ENCODE measurements at regions not wholly inside any gene's neighbourhood (a gene's known extent, or its start where the extent isn't known, plus 50 kb on each side); places are given as distances from the start of the nearest gene placed in this dataset.

DNA sequence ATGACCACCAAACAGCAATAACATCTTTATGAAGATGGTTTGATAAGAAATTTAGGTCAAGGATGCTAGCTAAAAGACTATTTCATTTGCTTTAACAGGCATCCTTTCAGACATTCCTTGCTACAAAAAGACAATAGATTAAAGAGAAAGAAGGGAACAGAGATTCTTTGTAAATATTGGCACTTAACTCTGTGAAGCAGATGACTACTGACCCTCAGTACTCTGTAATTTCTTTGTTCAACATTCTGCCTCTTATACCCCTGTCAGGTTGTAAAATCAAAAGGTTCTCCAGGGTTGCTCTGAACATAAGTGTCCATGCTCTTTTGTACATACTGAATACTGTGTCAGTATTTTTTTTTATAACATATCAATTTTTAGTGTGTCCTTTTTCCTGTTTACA is 610.6 kb upstream of the GRAMD2B start:
- intact Hi-C loops (cut with micrococcal nuclease): no loop called here

DNA sequence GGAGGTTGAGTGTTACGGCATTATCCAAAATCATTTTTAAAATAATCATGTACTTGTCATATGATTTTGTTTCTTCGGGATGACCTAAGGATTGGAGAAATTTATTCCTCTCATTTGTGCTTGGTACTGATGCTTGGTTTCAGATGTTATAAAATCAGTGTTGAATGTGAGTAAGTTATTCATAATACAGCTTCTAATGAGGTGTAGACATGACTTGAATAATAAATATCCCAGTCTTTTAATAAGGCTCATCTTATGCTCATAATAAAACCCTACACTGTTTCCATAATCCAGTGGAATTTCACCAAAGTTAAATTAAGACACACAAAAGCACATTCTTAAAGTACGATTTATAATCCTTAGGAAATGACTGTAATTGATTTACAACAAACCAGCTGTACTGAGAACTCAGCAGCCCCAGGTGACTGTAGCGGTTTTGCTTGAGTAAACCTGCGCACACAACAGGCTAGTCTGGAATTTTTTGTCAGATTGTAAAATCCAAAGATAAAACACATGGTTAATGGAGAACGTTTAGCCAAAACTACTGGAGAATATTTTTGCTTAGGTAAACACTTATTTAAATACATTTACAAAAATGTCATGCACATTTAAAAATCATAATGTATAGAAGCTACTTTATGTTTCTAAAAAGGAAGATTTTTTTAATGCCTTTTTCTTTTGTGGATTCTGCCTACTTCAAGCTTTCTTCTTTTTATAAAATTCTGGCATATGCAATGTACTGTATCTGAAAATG is 609.8 kb upstream of the GRAMD2B start:
- intact Hi-C loops (cut with micrococcal nuclease): no loop called here

DNA sequence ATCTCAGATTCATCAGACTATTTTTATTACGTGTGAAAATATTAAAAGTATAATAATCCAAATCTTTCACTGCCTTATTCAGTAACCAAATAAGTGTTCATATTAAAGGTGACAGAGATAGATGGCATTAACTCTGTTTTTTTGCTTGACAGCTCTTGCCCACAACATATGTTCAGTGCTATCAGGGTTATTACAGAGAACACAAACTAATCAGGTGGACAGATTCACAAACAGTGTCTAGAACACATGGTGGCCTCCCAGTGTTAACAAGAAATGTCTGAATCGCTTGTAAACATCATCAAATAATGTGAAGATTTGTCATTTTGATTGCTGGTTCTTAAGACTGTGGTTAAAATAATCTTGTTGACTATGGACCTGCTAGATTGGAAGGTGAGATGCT is 609.1 kb upstream of the GRAMD2B start:
- intact Hi-C loops (cut with micrococcal nuclease): no loop called here

DNA sequence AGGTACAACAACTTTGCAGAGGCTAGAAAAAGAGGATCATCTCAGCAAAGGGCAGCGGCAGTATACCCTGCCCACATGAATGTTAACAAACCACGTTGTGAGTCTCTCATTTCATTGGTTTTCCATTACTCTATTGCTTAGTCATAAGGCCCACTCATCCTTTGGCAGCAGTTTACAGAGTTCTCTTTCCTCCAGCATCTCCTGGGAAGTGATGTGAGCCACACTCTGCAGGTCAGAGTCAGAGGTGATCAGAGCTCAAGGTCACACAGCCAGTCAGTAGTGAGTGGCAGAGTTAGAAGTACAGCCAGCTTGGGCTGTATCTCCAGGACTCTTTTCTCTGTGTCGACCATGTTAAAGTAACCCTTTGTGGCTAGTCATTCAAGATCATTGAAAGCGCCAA is 599.6 kb upstream of the GRAMD2B start:
- intact Hi-C loops (cut with micrococcal nuclease): no loop called here

DNA sequence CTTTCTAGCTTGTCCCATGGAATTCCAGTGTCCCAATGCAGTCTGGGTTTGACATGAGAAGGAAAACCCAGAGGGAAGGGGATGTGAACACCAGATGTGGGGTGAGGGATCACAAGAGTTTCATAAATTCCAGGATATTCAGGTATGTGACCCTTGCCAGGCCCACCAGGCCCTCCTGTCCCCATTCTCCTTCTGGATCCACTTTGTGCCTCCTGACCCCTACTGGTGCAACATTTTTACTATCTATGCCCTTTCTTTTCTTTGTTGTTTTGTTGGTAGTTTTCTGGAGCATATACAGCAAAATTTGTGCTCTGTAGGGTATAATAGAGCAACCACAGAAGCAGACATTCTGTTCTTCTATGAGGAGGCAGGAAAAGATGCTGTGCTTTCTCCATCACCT is 597.0 kb upstream of the GRAMD2B start:
- intact Hi-C loops (cut with micrococcal nuclease): no loop called here

DNA sequence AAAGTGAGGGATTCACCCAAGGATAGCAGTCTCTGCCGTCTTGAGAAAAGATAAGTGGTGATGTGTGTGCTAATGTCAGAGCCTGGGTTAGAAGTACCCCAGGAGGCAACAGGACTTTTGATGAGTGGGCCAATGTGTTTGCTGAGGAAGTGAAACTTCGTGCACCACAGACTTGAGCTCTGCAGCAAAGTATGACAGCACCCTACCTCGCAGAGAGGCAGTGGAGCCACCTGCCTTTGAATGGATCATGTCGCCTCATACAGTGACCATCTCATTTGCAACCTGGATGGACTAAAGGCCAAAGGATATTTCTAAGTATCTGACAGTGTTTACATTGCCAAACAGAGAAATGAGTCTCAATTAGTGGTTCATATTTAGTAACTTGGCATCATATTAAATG is 593.9 kb upstream of the GRAMD2B start:
- intact Hi-C loops (cut with micrococcal nuclease): no loop called here

DNA sequence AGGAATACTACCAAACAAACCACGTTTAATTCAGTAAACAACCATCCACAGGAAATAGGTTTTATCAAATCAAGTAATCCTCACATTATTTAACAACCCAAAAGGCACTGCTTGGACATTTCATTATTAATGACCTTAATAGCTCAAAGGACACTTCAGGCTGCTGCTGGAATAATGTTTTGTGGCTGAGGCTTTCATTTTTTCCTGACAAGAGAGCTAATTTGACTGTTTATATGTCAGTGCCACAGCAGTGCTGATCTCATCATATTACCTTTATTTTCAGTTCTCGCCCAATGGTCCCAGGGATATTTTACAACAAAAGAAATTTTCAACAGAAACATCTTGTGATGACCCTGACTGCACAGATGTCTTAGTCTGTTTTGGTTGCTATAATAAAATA is 589.8 kb upstream of the GRAMD2B start:
- intact Hi-C loops (cut with micrococcal nuclease): no loop called here

DNA sequence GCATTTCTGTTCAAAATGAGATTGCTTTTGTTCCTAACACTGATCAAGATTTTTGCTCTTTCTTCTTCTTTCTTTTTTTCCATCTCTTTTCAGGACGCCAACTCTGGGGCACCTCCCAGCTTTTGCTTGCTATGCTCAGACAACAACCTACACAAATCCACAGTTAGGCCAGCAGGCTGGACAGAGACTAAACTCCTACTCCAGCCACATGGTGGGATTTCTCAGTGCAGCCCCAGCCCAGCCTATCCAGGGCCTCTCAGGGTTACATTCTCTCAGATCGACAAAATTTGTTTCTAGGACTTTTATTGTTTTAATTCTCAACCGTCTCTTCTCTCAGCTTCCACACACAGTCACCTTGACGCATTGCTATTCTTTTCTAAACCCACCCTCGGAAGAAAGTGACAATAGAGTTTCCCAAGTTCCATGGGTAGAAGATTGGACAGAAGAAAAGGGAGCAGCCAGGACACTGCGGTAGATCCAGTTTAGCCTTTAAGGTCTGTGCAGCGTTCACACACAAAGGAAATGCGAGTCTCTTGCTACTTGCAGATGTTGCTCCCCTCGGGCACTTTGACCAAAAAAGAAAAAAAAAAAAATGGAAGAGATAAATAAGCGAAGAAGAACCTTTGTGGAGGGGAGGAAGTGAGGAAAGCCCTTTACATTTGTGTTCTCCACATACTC is 588.6 kb upstream of the GRAMD2B start:
- intact Hi-C loops (cut with micrococcal nuclease): loop anchor here (1.0 kb wide), 1 partner anchor 14 kb away; no protein-coding TSS in a partner anchor

DNA sequence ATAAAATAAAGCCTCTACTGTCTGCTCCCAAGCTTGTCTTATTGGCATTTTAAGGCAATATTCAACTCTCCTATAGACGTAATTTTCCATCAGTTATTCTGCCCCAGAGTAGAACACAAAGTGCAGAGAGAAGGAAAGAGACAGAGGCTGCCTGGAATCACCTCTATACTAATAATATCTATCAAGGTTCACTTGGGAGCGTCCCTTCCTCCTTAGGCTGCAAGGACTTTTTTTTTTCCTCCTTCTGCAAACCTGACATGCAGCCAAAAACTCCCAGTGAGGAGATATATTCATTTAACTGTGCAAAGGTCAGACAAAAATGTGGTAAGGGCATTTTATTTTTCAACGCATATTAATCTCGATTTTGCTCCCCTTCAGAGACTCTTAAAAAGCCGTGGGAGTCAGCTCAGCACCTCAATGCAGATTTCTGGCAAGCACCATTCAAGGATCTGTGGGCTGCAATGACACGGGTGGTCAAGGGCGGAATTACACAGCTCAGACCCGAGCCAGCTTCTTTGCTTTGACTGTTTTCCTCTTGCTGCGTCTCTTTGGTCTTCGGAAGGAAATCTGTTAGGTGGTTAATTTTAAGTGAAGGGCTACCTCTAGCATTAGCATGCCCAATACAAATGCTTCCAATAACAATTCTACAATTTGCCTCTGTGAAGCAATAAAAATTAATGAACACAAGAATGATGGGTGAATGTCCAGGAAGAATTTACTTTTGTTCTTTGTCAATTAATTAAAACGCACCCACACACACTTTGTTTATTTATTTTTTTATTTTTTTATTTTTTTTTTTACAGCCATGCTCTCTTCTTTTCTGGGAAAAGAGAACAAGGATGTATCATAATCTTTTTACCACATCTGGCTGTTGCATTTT is 587.7 kb upstream of the GRAMD2B start:
- intact Hi-C loops (cut with micrococcal nuclease): no loop called here

DNA sequence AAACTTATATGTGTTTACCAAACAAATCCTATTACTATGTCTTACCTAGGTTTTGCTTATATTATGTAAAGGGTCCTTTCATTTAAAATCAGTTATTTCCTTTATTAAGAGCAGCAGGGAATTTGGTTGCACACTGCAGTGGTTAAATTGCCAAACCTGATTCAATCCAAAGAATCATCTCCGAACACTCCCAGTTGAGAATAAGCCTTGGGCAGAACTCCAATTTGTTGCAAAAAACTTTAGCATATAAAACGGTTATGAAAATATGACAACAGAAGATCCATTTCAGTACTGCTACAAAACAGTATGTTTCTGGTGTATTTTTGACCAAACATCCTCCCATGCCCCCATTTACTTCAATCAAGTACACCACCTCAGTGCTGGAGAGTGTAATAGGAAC is 587.0 kb upstream of the GRAMD2B start:
- intact Hi-C loops (cut with micrococcal nuclease): no loop called here

DNA sequence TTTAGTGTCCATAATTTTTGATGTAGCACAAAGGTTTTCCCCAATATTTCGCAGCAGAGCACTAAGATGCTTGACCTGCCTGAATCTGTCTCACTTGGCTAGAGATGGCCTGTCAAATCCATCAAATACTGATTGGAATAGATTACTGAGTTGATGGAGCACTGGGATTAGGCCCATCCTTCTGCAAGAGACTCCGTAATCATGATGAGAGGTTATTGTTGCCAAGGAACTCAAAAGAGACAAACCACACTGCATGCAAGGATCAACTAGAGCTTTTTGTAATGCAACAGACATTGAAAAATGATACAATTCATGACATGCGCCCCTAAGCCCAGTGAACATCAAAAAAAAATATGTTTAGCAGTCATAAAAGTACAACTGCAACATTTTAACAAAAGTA is 585.3 kb upstream of the GRAMD2B start:
- intact Hi-C loops (cut with micrococcal nuclease): no loop called here

DNA sequence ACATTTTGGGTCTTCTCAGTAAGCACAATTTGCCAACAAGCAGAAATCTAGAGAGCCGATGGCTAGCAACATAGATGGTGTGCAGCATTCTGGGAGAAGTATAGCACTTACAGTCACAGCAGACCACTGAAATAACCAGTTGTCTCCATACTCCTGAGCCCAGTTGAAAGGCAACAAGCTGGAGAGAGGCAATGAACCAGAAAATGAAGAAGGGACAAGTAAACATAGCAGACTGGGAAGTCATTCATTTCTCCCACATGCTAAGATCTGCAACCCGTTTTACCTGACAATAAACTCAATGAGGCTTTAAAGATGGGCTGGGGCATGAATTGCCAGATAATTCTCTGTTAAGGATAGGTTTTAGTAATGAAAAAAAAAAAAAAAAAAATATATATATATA is 575.6 kb upstream of the GRAMD2B start:
- intact Hi-C loops (cut with micrococcal nuclease): no loop called here

DNA sequence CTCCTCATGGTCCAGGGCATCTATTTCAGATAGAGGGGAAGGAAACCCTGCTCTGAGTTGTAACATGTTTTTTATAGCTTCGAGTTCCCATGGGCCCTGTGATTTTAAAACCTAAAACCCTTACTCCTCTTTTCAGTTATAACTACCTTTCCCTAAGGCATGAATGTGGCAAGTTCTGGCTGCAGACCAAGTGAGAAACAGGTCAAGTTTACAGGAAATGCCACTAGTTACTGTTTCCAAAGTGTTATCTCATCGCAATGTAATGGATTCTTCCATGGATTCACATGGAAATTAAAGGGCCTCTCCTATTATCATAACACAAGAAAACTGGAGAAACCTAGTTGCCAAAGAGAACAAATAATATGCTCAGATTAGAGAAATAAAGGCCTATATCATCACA is 574.5 kb upstream of the GRAMD2B start:
- intact Hi-C loops (cut with micrococcal nuclease): loop anchor here (1.0 kb wide), 1 partner anchor 14 kb away; no protein-coding TSS in a partner anchor

DNA sequence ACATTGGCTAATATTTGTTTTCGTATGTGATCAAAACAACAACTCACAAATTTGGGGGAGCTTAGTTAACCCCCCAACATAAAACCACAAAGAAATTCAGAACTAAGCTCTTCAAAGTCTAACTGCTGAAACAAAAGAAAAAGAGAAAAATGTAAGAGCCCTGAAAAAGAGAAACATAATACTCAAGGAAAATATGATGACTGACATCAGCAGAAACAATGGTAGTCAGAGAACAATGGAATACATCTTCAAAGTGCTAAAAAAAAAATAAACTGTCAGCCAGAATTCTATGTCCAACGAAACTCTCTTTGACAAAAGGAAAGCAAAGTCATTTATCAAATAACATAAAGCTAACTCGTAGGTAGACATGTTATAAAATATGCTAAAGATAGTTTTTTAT is 566.3 kb upstream of the GRAMD2B start:
- intact Hi-C loops (cut with micrococcal nuclease): no loop called here

DNA sequence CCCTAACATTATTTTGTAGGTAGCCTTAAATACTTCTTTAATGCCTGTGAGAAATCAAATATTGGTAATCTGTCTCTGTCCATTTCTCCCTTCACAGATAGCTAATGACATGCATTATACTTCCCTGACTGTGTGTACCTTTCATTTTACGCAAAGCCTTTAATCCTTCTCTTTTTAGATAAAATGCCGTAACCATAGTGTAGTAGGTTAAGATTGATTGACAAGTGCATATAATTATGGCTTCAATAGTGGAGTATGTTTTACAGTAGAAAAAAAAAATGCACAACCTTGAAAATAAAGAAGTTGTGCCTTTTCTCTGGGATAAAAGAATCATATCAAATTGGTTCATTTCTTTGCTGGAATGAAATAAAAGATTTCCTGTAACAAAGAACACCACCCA is 559.6 kb upstream of the GRAMD2B start:
- intact Hi-C loops (cut with micrococcal nuclease): no loop called here

DNA sequence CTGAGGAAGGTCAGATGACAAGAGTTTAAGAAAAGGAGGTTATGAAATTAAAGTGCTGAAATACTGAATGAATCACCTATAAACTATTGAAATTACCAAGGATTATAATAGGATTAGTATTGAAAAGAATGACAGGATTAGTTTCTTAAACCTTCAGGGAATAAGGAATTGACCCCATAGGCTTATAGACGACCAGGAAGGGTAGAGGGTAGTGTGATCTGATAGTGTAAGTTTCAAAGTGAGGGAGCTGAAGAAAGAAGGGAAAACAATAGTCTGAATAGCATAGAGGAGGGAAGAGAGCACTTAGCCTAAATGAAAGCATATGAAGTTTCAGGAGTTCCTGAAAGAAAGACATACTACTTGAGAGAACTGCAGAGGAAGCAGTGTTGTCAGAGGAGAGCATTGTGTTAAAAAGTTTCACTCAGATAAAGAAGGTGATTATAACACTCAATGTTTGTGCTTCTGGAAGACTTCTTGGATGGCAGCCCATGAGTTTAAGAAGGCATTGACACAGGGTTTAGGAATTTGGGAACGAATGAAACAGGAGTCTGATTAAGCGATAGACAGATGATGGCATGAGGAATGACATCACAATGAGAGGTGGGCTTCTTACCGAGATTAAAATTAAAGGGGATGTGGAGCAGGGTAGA is 557.9 kb upstream of the GRAMD2B start:
- intact Hi-C loops (cut with micrococcal nuclease): no loop called here

DNA sequence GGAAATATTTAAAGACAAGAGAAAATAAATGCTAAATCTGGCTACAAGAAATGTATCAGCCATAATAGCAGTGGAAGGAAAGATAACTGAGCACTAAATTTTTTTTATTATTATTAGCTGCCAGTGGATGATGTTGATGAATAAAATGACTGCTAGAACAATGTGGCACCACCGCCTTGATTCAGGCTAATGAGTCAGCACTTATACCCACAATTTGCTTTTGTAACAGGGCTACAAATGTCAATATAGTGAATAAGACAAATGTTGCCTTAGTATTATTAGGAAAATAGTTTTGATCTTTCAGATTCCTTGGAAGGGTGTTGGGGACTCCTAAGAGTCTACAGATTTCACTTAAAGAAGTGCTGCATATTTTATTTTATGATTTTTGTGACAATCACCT is 555.2 kb upstream of the GRAMD2B start:
- intact Hi-C loops (cut with micrococcal nuclease): no loop called here

DNA sequence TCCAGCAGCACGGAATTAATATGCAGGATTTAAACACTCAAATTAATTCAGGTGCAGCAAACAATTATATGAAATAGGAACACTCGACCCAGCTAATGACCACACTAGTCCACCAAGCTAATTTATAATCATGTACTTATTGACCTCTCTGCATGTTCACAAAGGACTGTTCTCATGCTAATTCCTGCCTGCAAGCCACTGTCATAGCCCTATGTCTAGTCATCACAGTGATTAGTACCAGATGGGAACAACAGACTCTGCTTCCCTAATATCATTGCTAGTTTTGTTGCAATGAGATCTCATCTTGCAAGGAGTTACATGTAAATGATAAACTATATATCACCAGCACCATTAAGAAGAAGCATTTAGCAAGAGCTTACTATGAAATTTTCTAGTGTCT is 553.0 kb upstream of the GRAMD2B start:
- intact Hi-C loops (cut with micrococcal nuclease): no loop called here

DNA sequence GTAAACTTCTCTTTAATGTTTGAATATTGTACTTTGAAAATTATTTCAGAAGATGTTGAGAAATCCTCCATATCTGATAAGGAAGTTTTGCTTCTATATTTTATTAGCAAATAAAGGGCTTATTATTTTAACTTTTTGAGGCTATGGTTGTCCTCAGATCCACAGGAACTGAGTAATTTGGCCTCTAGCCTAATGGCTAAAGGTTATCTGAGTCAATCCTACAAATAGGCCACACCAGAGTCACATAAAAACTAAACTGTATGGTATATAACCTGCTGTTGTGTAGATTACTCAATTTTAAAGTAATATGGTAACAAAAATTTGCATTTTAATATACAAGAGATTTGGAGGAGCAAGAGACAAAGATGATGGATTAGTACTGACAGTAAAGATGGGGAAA is 549.2 kb upstream of the GRAMD2B start:
- intact Hi-C loops (cut with micrococcal nuclease): no loop called here

DNA sequence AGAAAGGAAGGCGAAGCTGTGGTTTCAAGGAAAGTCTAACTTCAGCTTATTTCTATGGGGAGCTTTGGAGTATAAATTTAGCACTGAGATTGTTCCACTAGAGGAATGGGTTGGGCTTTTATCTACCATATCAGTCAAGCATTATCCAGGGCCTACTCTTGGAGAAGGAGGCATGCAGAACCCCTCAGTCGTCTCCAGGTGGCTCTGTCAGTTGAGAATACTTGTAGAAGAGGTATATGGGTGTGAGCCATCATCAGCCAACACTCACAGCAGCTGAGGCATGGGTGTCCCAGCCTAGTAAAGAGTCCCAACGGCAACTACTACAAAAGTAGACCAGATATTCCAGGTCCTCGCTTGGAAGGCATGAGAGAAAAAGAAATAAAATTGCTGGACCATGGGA is 548.5 kb upstream of the GRAMD2B start:
- intact Hi-C loops (cut with micrococcal nuclease): no loop called here

DNA sequence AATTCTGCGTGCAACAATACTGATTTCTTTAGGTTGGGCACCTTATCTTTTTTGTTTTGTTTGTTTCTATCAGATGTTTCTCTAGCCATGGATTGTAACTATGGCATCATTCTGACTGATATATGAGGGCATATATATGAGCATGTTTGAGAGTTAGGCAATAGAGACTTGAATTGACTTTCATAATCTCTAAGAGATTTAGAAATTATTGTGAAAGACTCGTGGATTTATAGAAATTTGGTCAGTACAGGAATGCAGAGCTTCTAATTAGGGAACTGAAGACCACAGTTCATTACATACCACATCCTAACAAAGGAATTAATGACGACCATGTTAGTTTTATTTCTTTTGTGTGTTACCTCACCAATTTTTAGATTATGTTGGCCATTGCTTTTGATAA is 546.0 kb upstream of the GRAMD2B start:
- intact Hi-C loops (cut with micrococcal nuclease): no loop called here

DNA sequence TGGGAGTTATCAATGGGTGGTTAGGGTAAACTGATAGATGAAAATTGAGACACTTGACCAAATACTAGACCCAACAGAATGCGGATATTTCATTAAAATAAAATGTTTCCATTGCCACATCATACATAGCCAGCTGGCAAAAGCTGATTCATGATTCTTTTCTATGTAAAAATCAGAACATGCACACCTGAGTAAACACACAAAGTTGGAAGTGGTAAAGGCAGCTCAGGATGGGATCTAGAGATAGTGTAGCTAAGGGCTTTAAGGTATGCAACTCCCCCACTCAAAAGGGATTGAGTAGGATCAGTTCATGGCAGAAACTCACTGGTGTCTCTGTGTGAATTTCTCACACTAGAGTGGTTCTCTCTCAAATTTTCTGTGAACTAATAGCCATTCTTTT is 541.1 kb upstream of the GRAMD2B start:
- intact Hi-C loops (cut with micrococcal nuclease): no loop called here
